ENCODE measurements at regions not wholly inside any gene's neighbourhood (a gene's known extent, or its start where the extent isn't known, plus 50 kb on each side); places are given as distances from the start of the nearest gene placed in this dataset.

DNA sequence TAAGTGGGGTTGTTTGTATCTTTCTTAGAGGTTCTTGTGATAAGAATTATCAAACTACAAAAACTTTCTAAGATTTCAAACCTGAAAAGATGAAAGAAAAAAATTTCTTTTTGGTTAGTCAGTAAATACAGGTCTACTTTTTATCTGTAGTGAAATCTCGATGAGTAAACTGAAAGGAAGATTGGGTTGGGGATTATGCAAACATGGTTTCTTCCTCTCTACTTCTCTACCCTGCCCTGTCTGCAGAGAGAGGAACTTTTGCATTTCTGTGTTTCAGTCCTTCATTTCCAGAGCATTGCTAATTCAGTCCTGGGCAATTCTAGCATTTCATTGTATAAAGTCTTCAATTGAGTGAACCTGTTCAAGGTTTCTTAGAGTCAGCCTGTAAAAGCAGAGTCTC is 51.6 kb upstream of the IL2 start:
- peak; percentile 8 for DNase-seq
